WI38 (cell line): ENCODE measurements at regions not wholly inside any gene's neighbourhood (a gene's known extent, or its start where the extent isn't known, plus 50 kb on each side); places are given as distances from the start of the nearest gene placed in this dataset.

ENCODE experiments used
- H3K4me3 ChIP-seq: 2 replicates; pipeline ENCODE4 v1.5.1; 2011; ENCODE audit warnings: low read depth, mild to moderate bottlenecking, control low read depth, low read length
- TF ChIP-seq, protein P1 (sequence below): IDR thresholded peaks from 2 replicates; pipeline ENCODE4 v1.5.1; 2012; ENCODE audit warnings: low read depth, mild to moderate bottlenecking, control low read depth, low read length

DNA sequence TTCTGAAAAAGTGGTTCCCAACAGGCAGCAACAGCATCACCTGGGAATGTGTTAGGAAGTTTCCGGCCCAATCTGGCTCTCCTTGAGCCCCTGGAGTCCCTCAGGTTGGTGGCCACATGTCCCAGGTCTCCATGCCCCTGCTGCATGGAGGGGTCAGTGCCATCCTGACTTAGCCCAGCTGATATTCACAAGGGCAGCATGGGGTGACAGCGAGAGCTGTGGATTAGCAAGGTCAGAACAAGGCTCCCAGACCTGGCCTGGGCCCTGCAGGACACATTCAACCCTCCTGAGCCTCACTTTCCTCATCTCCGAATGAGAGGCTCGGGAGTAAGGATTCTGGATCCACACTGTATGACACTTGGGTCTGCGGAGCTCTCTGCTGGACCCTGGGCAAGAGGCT is 243.8 kb upstream of the TLE3 start:
- no peak overlapping the region for H3K4me3 ChIP-seq
- TF ChIP-seq, protein P1, sequence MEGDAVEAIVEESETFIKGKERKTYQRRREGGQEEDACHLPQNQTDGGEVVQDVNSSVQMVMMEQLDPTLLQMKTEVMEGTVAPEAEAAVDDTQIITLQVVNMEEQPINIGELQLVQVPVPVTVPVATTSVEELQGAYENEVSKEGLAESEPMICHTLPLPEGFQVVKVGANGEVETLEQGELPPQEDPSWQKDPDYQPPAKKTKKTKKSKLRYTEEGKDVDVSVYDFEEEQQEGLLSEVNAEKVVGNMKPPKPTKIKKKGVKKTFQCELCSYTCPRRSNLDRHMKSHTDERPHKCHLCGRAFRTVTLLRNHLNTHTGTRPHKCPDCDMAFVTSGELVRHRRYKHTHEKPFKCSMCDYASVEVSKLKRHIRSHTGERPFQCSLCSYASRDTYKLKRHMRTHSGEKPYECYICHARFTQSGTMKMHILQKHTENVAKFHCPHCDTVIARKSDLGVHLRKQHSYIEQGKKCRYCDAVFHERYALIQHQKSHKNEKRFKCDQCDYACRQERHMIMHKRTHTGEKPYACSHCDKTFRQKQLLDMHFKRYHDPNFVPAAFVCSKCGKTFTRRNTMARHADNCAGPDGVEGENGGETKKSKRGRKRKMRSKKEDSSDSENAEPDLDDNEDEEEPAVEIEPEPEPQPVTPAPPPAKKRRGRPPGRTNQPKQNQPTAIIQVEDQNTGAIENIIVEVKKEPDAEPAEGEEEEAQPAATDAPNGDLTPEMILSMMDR: no peak

DNA sequence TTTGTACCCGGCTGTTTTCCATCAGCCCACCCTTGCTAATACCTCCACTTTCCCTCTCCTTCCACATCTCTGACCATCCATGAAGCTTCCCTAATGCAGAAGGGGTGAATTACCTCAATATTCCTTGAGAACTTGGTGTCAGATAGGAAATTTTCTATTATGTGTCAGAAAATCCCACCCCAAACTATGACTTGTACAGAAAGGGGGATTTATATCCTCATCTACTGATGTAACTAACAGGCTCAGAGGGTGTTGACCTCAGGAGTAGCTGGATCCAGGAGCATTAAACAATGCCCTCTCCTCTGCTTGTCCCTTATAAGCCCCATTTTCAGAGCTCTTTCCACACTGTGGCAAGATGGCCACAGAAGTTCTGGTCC is 242.8 kb upstream of the TLE3 start:
- no peak overlapping the region for H3K4me3 ChIP-seq
- TF ChIP-seq, protein P1: no peak

DNA sequence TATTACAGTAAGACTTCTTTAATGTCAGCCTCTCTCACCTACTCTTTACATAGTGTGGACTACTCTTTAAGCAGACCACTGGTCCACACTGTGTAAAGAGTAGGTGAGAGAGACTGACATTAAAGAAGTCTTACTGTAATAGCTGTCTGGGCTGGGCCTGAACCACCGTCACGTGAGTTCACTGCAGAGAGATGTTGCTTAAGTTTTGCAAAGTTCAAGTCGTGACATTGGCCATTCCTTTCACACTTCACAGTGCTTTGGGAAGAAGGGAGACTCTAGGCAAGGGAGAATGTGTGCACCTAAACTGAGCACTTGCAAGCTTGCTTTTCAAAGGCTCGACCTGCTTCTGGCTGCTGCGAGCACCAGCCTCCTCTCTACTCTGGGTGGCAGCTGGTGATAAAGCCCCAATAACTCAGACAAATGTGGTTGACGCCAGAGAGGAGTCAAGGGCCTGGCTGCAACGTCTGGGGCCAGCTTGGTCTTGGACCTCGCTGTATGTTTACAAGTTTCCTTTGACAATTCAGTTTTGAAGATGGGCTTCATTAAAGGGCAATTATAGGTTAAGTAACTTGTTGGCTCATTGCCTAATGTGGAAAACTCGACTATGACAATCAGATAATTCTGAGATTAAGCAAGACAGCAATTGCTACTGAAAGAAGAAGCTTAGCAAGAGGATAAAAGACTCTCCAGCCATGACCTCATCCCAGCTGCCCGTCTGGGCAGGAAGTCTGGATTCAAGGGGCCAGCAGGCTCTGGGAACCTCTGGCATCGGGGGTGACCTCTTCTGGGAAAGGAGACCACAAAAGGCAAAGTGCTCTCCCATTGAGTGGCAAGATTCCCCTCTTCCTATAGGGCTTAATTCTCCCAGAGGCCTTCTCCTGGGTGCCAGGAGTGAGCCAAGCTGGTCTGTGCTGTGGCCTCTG is 242.1 kb upstream of the TLE3 start:
- no peak overlapping the region for H3K4me3 ChIP-seq
- TF ChIP-seq, protein P1: no peak

DNA sequence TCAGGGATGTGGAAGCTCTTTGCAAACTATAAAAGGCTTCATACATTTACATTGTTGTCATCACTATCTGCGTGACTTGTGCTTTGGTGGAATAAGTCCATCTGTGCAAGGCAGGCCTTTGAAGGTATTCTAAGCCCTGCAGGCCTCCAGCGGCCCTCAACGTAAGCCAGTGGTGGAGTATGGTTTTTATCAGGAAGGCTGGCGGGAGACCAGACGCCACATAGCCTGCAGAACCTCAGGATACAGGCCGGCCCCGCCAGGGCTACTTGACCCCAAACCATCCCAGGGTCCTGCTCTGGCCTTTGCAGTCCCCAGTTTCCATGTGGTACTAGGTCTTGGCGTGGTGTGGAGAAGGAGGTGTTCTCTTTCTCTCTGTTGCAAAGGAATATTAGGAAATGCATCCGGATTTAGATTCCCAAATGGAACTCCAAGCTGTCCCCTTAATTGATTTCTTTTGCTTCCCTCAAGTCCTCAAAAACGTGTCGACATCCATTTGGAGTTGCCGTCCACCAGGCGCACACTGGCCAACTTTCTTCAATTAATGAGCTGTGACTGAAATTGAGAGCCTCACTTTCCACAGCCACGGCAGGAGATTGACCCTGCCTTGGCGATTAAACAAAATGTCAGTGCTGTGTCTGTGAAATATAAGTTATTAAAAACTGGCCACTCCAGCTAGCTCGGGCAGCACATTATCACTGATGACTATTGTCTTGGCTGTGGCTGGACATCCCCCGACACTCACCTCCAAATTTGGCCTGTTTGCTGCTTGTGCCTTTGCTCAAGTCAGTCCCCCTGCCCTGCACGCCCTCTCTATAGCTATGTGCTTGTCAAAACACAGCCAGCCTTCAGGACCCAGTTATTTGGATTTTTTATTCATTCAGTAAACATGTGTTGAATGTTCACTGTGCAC is 239.8 kb upstream of the TLE3 start:
- TF ChIP-seq, protein P1: no peak

DNA sequence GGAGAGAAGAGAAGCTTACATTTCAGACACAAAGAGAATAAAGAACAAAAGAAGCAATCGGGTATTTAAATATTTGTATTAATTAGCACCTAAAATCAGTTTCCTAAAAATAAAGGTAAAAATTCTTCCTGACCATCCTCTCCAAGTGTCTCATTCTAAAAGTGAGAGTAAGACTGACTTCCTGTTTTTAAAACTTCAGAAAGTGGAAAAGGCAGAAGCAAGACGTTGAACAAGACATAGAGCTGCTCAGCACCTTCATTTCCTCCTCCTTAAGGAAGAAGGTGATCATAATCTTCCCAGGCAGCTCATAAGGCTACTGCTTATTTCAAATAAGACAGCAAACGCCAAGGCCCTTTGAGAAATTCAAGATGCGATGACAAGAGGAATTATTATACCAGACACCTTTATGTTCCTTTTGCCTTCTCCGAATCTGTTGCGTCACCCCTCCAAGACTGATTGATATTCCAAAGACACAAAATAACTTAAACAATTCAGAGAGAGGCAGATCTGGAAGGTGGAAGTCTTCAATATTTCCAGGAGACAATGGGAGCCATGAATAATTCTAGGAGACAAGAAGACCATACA is 238.8 kb upstream of the TLE3 start:
- H3K4me3 ChIP-seq: no peak overlapping the region
- TF ChIP-seq, protein P1: no peak

More for the DNA sequence above, 239.8 kb upstream of the TLE3 start:
- no peak overlapping the region for H3K4me3 ChIP-seq

DNA sequence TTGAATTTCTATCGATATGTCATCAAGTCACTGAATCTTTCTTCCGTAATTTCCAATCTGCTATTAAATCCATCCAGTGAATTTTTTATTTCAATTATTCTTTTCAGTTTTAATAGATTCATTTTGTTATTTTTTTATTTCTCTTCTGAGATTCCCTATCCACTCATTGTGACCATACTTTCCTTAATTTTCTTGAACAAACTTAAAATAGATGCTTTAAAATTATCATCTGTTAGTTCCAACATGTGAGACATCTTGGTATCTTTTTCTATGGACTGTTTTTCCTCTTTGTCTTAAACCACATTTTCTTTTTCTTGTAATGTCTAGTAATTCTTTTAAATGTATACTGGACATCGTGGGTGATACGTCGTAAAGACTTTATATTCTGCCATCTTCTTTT is 236.6 kb upstream of the TLE3 start:
- no peak overlapping the region for H3K4me3 ChIP-seq
- TF ChIP-seq, protein P1: no peak
